Renal cortex interstitium (tissue), 11 donors: ENCODE measurements at regions not wholly inside any gene's neighbourhood (a gene's known extent, or its start where the extent isn't known, plus 50 kb on each side); places are given as distances from the start of the nearest gene placed in this dataset.
A peak's percentile ranks its signal among the peaks of the same experiment; 100 is the strongest.

Experiments used
- DNase-seq, 11 donors: peaks; one replicate each; pipeline ENCODE4 v3.0.0-alpha.2; 2013; ENCODE audit warnings: low read depth in 9 of 11, low spot score in 4 of 11; ENCODE audit errors: extremely low read depth in 1 of 11

GRCh38 chr10:120641695-120642094, 184.7 kb downstream of the PLPP4 start:
- DNase-seq, result no peak

- no peak for DNase-seq
Measured at GRCh38 chr10:120643351-120643750, 186.3 kb downstream of the PLPP4 start.

- no peak for DNase-seq
Measured at GRCh38 chr10:120644556-120645410, 187.8 kb downstream of the PLPP4 start.

- DNase-seq, result no peak
Measured at GRCh38 chr10:120646159-120646732, 189.2 kb downstream of the PLPP4 start.

GRCh38 chr10:120646738-120647456, 189.9 kb downstream of the PLPP4 start:
- no peak for DNase-seq

GRCh38 chr10:120650705-120651399, 193.8 kb downstream of the PLPP4 start:
- DNase-seq, result no peak

GRCh38 chr10:120656107-120656506, 195.1 kb upstream of the WDR11 start:
- DNase-seq, result no peak

- DNase-seq, result no peak
Measured at GRCh38 chr10:120657371-120657770, 193.8 kb upstream of the WDR11 start.

GRCh38 chr10:120658943-120659885, 191.9 kb upstream of the WDR11 start:
- DNase-seq, result no peak

- peak in 4 of 11 donors; percentile 3 to 14 (median 6) for DNase-seq
Measured at GRCh38 chr10:120666308-120666707, 184.9 kb upstream of the WDR11 start.

- no peak for DNase-seq
Measured at GRCh38 chr10:120667276-120667675, 183.9 kb upstream of the WDR11 start.

- DNase-seq, result no peak
Measured at GRCh38 chr10:120671491-120671890, 179.7 kb upstream of the WDR11 start.

GRCh38 chr10:120683454-120683853, 167.7 kb upstream of the WDR11 start:
- DNase-seq, result no peak

- no peak for DNase-seq
Measured at GRCh38 chr10:120684226-120684625, 166.9 kb upstream of the WDR11 start.

GRCh38 chr10:120685136-120685535, 166.0 kb upstream of the WDR11 start:
- DNase-seq, result no peak

GRCh38 chr10:120688928-120689327, 162.2 kb upstream of the WDR11 start:
- DNase-seq, result peak in 3 of 11 donors; percentile 1 to 5 (median 1)

GRCh38 chr10:120689777-120690529, 161.2 kb upstream of the WDR11 start:
- DNase-seq, result no peak

- DNase-seq, result no peak
Measured at GRCh38 chr10:120691625-120692024, 159.5 kb upstream of the WDR11 start.
